Uterus (tissue), 3 donors: ENCODE measurements at regions not wholly inside any gene's neighbourhood (a gene's known extent, or its start where the extent isn't known, plus 50 kb on each side); places are given as distances from the start of the nearest gene placed in this dataset.

Experiments
- DNase-seq, 2 donors: peaks; one replicate each; pipeline ENCODE4 v3.0.0-alpha.2; 2019 to 2020
- H3K27ac ChIP-seq, 2 donors: fragments of 200-600 bp; sonication (generic); 1 replicate in 1 of 2; 2 replicates in 1 of 2; pipeline ENCODE4 v1.5.1; 2016 to 2018
- H3K27me3 ChIP-seq, 2 donors: fragments of 200-600 bp; sonication (generic); one replicate each; pipeline ENCODE4 v1.5.1; 2018 to 2019; ENCODE audit warnings: control low read depth in 1 of 2
- H3K36me3 ChIP-seq, 2 donors: fragments of 200-600 bp; sonication (generic); one replicate each; pipeline ENCODE4 v1.5.1; 2019; ENCODE audit warnings: control low read depth in 1 of 2
- H3K4me1 ChIP-seq, 2 donors: fragments of 200-600 bp; sonication (generic); one replicate each; pipeline ENCODE4 v1.5.1; 2018 to 2019; ENCODE audit warnings: control low read depth in 1 of 2
- H3K4me3 ChIP-seq, 2 donors: fragments of 200-600 bp; sonication (generic); 1 replicate in 1 of 2; 2 replicates in 1 of 2; pipeline ENCODE4 v1.5.1; 2018 to 2019; ENCODE audit warnings: mild to moderate bottlenecking in 1 of 2
- H3K9me3 ChIP-seq, 2 donors: fragments of 200-600 bp; sonication (generic); one replicate each; pipeline ENCODE4 v1.5.1; 2019; ENCODE audit warnings: control low read depth in 1 of 2
- CTCF ChIP-seq, 4 experiments: fragments of 200-600 bp in 2 of 4; fragments of 450-650 bp in 2 of 4; sonication (generic) in 2 of 4; IDR thresholded peaks; one replicate each; pipeline ENCODE4 v1.5.1; 2016 to 2019; ENCODE audit warnings: antibody characterized with exemption in 4 of 4, mild to moderate bottlenecking in 2 of 4, moderate library complexity in 1 of 4
- POLR2A ChIP-seq, 2 donors: fragments of 450-650 bp; IDR thresholded peaks; one replicate each; pipeline ENCODE4 v1.6.1; 2016; ENCODE audit warnings: antibody characterized with exemption in 2 of 2, mild to moderate bottlenecking in 1 of 2, moderate library complexity in 1 of 2
- intact Hi-C: fragments of 100-400 bp; cut with DNase I; formaldehyde crosslinking; loops from one replicate; pipeline ENCODE4 v1.15.1; 2023; ENCODE audit warnings: low total_unique reads
- donor health status: DM: yes; HTN: yes; CAD: no.

- TF ChIP-seq POLR2A (IDR thresholded peaks at IDR 0.05): no peak
- TF ChIP-seq CTCF (IDR thresholded peaks at IDR 0.05): no peak
- intact Hi-C loops: no loop called here
- Histone ChIP-seq H3K4me3 (no peak overlapping the region), H3K27me3 (no peaks in the 10 kb centered on the region), H3K36me3 (no peaks in the 10 kb centered on the region), H3K9me3 (no peaks in the 10 kb centered on the region), H3K4me1 (no peaks in the 10 kb centered on the region), H3K27ac (no peak overlapping the region)
- DNase-seq: no peak
Measured at GRCh38 chr5:157924490-157924889, 65.5 kb upstream of the CLINT1 start.

GRCh38 chr5:157923765-157924164, 64.8 kb upstream of the CLINT1 start:
- Histone ChIP-seq H3K4me3 (no peak overlapping the region), H3K9me3 (no peaks in the 10 kb centered on the region), H3K36me3 (no peaks in the 10 kb centered on the region), H3K4me1 (no peaks in the 10 kb centered on the region), H3K27me3 (no peaks in the 10 kb centered on the region), H3K27ac (no peak overlapping the region)
- intact Hi-C loops: no loop called here
- DNase-seq: no peak
- TF ChIP-seq POLR2A (IDR thresholded peaks at IDR 0.05): no peak
- TF ChIP-seq CTCF (IDR thresholded peaks at IDR 0.05): no peak

- intact Hi-C loops: no loop called here
- TF ChIP-seq POLR2A (IDR thresholded peaks at IDR 0.05) (no peak), CTCF (IDR thresholded peaks at IDR 0.05) (no peak)
- no peaks in the 10 kb centered on the region for H3K9me3 ChIP-seq
- H3K27ac ChIP-seq: no peak overlapping the region
- H3K27me3 ChIP-seq: no peaks in the 10 kb centered on the region
- H3K4me1 ChIP-seq: no peaks in the 10 kb centered on the region
- no peak overlapping the region for H3K4me3 ChIP-seq
- no peaks in the 10 kb centered on the region for H3K36me3 ChIP-seq
- no peak for DNase-seq
Measured at GRCh38 chr5:157922026-157922425, 63.1 kb upstream of the CLINT1 start.

- H3K4me3 ChIP-seq: no peak overlapping the region
- no peaks in the 10 kb centered on the region for H3K4me1 ChIP-seq
- H3K27ac ChIP-seq: no peak overlapping the region
- H3K36me3 ChIP-seq: no peaks in the 10 kb centered on the region
- no peaks in the 10 kb centered on the region for H3K27me3 ChIP-seq
- TF ChIP-seq POLR2A (IDR thresholded peaks at IDR 0.05) (no peak), CTCF (IDR thresholded peaks at IDR 0.05) (no peak)
- no peaks in the 10 kb centered on the region for H3K9me3 ChIP-seq
- intact Hi-C loops: no loop called here
- no peak for DNase-seq
Measured at GRCh38 chr5:157920828-157921170, 61.9 kb upstream of the CLINT1 start.

- DNase-seq: no peak
- Histone ChIP-seq H3K27me3 (no peaks in the 10 kb centered on the region), H3K4me3 (no peak overlapping the region), H3K27ac (no peak overlapping the region), H3K9me3 (no peaks in the 10 kb centered on the region), H3K4me1 (no peaks in the 10 kb centered on the region), H3K36me3 (no peaks in the 10 kb centered on the region)
- TF ChIP-seq CTCF (IDR thresholded peaks at IDR 0.05): no peak
- TF ChIP-seq POLR2A (IDR thresholded peaks at IDR 0.05): no peak
- intact Hi-C loops: no loop called here
Measured at GRCh38 chr5:157918811-157919742, 60.1 kb upstream of the CLINT1 start.
